DND-41 (cell line): ENCODE measurements at regions not wholly inside any gene's neighbourhood (a gene's known extent, or its start where the extent isn't known, plus 50 kb on each side); places are given as distances from the start of the nearest gene placed in this dataset.
A peak's percentile ranks its signal among the peaks of the same experiment; 100 is the strongest.

Source experiments
- EZH2 ChIP-seq: IDR thresholded peaks from 3 replicates; pipeline ENCODE4 v1.6.1; 2012; ENCODE audit warnings: borderline replicate concordance, low read depth, mild to moderate bottlenecking, moderate library complexity, low read length, inconsistent platforms; ENCODE audit not compliant: severe bottlenecking
- TF ChIP-seq, protein P1 (sequence below): IDR thresholded peaks from 2 replicates; pipeline ENCODE4 v1.5.1; 2012; ENCODE audit warnings: borderline replicate concordance, low read length, moderate library complexity, mild to moderate bottlenecking; ENCODE audit not compliant: poor library complexity, severe bottlenecking; ENCODE audit errors: extremely low read depth

DNA sequence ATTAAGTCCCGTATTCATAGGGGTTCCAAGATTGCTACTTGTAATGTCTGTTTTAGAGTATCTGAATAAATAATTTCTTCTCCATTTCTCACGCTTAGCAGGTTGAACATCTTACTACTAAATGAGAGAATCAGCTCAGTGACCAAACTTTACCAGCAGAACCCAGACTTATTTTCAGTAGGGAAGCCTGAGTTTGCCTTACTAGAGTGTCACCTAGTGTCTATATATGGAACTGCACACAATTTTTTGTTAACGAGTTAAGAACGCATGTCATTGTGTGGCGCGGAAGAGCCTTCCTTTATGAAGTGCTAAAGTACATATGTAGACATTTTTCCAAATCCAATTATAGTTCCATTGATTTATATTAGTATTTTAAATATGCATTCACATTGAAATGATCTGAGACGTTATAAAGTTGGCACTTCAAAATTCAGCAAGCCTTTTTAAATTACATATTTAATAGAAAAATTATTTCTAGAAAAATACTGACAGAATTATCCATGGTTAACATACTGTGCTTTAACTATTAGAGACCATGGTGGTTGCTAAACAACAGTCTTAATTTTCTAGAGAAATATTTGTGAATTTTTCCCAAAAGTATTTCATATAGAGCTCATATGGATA is 88.3 kb downstream of the RPS29 start:
- TF ChIP-seq, protein P1, sequence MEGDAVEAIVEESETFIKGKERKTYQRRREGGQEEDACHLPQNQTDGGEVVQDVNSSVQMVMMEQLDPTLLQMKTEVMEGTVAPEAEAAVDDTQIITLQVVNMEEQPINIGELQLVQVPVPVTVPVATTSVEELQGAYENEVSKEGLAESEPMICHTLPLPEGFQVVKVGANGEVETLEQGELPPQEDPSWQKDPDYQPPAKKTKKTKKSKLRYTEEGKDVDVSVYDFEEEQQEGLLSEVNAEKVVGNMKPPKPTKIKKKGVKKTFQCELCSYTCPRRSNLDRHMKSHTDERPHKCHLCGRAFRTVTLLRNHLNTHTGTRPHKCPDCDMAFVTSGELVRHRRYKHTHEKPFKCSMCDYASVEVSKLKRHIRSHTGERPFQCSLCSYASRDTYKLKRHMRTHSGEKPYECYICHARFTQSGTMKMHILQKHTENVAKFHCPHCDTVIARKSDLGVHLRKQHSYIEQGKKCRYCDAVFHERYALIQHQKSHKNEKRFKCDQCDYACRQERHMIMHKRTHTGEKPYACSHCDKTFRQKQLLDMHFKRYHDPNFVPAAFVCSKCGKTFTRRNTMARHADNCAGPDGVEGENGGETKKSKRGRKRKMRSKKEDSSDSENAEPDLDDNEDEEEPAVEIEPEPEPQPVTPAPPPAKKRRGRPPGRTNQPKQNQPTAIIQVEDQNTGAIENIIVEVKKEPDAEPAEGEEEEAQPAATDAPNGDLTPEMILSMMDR, result peak; percentile 92
- TF ChIP-seq EZH2, result no peak
